Neural progenitor cell (in vitro differentiated cells): ENCODE measurements at regions not wholly inside any gene's neighbourhood (a gene's known extent, or its start where the extent isn't known, plus 50 kb on each side); places are given as distances from the start of the nearest gene placed in this dataset.

Experiments
- DNase-seq: peaks from one replicate; pipeline ENCODE4 v3.0.0-alpha.2; 2016; ENCODE audit warnings: low spot score
- H2AFZ ChIP-seq: fragments of 200-600 bp; sonication (generic); replicated peaks from 2 replicates; pipeline ENCODE4 v1.6.1; 2016; ENCODE audit warnings: antibody characterized with exemption
- H3F3A ChIP-seq: fragments of 200-600 bp; sonication (generic); 2 replicates; pipeline ENCODE4 v1.6.1; 2016; ENCODE audit warnings: antibody characterized with exemption, low read depth
- H3K27ac ChIP-seq: fragments of 200-600 bp; sonication (generic); 2 replicates; pipeline ENCODE4 v1.5.1; 2016; ENCODE audit warnings: mild to moderate bottlenecking
- H3K27me3 ChIP-seq: fragments of 200-600 bp; sonication (generic); 2 replicates; pipeline ENCODE4 v1.6.1; 2016; ENCODE audit warnings: mild to moderate bottlenecking, moderate library complexity
- H3K36me3 ChIP-seq: fragments of 200-600 bp; sonication (generic); 2 replicates; pipeline ENCODE4 v1.5.1; 2016
- H3K4me1 ChIP-seq: fragments of 200-600 bp; sonication (generic); 2 replicates; pipeline ENCODE4 v1.6.1; 2016; ENCODE audit warnings: mixed run types
- H3K4me2 ChIP-seq: fragments of 200-600 bp; sonication (generic); 2 replicates; pipeline ENCODE4 v1.6.1; 2016
- H3K4me3 ChIP-seq: fragments of 200-600 bp; sonication (generic); 2 replicates; pipeline ENCODE4 v1.5.1; 2016
- H3K79me2 ChIP-seq: fragments of 200-600 bp; sonication (generic); 2 replicates; pipeline ENCODE4 v1.6.1; 2016; ENCODE audit warnings: low read depth
- H3K9ac ChIP-seq: fragments of 200-600 bp; sonication (generic); 2 replicates; pipeline ENCODE4 v1.6.1; 2016
- H3K9me3 ChIP-seq: fragments of 200-600 bp; sonication (generic); 2 replicates; pipeline ENCODE4 v1.5.1; 2016; ENCODE audit warnings: low read depth
- H4K20me1 ChIP-seq: fragments of 200-600 bp; sonication (generic); 2 replicates; pipeline ENCODE4 v1.6.1; 2016; ENCODE audit warnings: low read depth
- H3K27ac Mint-ChIP-seq: 3 replicates; pipeline ENCODE4 v1.8.0; 2021; ENCODE audit warnings: mixed read lengths
- H3K27me3 Mint-ChIP-seq: 2 replicates; pipeline ENCODE4 v1.8.0; 2022; ENCODE audit warnings: low read depth, mild to moderate bottlenecking, inconsistent platforms, moderate library complexity, mixed read lengths; ENCODE audit not compliant: insufficient read depth
- H3K36me3 Mint-ChIP-seq: 3 replicates; pipeline ENCODE4 v1.8.0; 2021; ENCODE audit warnings: mixed read lengths
- H3K4me1 Mint-ChIP-seq: 3 replicates; pipeline ENCODE4 v1.8.0; 2021; ENCODE audit warnings: mixed read lengths
- H3K4me3 Mint-ChIP-seq: 3 replicates; pipeline ENCODE4 v1.8.0; 2021; ENCODE audit warnings: mild to moderate bottlenecking, moderate library complexity, mixed read lengths
- H3K9me3 Mint-ChIP-seq: 3 replicates; pipeline ENCODE4 v1.8.0; 2020; ENCODE audit warnings: mixed read lengths
- CTCF ChIP-seq: fragments of 200-600 bp; sonication (generic); IDR thresholded peaks from 2 replicates; pipeline ENCODE4 v1.5.1; 2017; ENCODE audit warnings: antibody characterized with exemption, mild to moderate bottlenecking
- EZH2 ChIP-seq: fragments of 200-600 bp; sonication (generic); IDR thresholded peaks from 2 replicates; pipeline ENCODE4 v1.6.1; 2017; ENCODE audit warnings: antibody characterized with exemption, mild to moderate bottlenecking, moderate library complexity
- EZH2phosphoT487 ChIP-seq: fragments of 200-600 bp; sonication (generic); IDR thresholded peaks from 2 replicates; pipeline ENCODE4 v1.6.1; 2017; ENCODE audit warnings: antibody characterized with exemption

- Histone ChIP-seq H3K4me3 (no peak overlapping the region), H3K9me3 (no peaks in the 10 kb centered on the region), H3K36me3 (no peaks in the 10 kb centered on the region), H3K9ac (no peak overlapping the region), H3K27ac (no peak overlapping the region), H3K27me3 (no peaks in the 10 kb centered on the region), H3K4me1 (no peaks in the 10 kb centered on the region), H4K20me1 (no peaks in the 10 kb centered on the region), H3K79me2 (no peaks in the 10 kb centered on the region), H3K4me2 (no peak overlapping the region), H3F3A (no peaks in the 10 kb centered on the region), H2AFZ (no peak overlapping the region)
- Mint-ChIP-seq H3K4me3 (no peak overlapping the region), H3K36me3 (no peaks in the 10 kb centered on the region), H3K9me3 (no peaks in the 10 kb centered on the region), H3K4me1 (no peaks in the 10 kb centered on the region), H3K27me3 (no peaks in the 10 kb centered on the region), H3K27ac (no peak overlapping the region)
- TF ChIP-seq EZH2: no peak
- TF ChIP-seq EZH2phosphoT487: no peak
- TF ChIP-seq CTCF: no peak
- DNase-seq: no peak
These were observed 1070.3 kb downstream of the STIM2 start for GRCh38 chr4:27930976-27931375.

GRCh38 chr4:27931584-27931983 lies 1070.9 kb downstream of the STIM2 start:
- Histone ChIP-seq H3K4me1 (no peaks in the 10 kb centered on the region), H4K20me1 (no peaks in the 10 kb centered on the region), H3K9me3 (no peaks in the 10 kb centered on the region), H3K36me3 (no peaks in the 10 kb centered on the region), H3K4me2 (no peak overlapping the region), H3K4me3 (no peak overlapping the region), H3F3A (no peaks in the 10 kb centered on the region), H3K27me3 (no peaks in the 10 kb centered on the region), H3K9ac (no peak overlapping the region), H2AFZ (no peak overlapping the region), H3K79me2 (no peaks in the 10 kb centered on the region), H3K27ac (no peak overlapping the region)
- DNase-seq: no peak
- H3K4me1 Mint-ChIP-seq: no peaks in the 10 kb centered on the region
- no peak overlapping the region for H3K4me3 Mint-ChIP-seq
- no peaks in the 10 kb centered on the region for H3K9me3 Mint-ChIP-seq
- no peaks in the 10 kb centered on the region for H3K27me3 Mint-ChIP-seq
- no peaks in the 10 kb centered on the region for H3K36me3 Mint-ChIP-seq
- TF ChIP-seq EZH2 (no peak), CTCF (no peak), EZH2phosphoT487 (no peak)
- H3K27ac Mint-ChIP-seq: no peak overlapping the region

GRCh38 chr4:27934871-27935270 lies 1074.2 kb downstream of the STIM2 start:
- Mint-ChIP-seq H3K9me3 (no peaks in the 10 kb centered on the region), H3K27ac (no peak overlapping the region), H3K4me3 (no peak overlapping the region), H3K4me1 (no peaks in the 10 kb centered on the region), H3K36me3 (no peaks in the 10 kb centered on the region), H3K27me3 (no peaks in the 10 kb centered on the region)
- Histone ChIP-seq H3K4me1 (no peaks in the 10 kb centered on the region), H4K20me1 (no peaks in the 10 kb centered on the region), H3K27me3 (no peaks in the 10 kb centered on the region), H3K27ac (no peak overlapping the region), H3K9ac (no peak overlapping the region), H3K36me3 (no peaks in the 10 kb centered on the region), H3K4me3 (no peak overlapping the region), H3K79me2 (no peaks in the 10 kb centered on the region), H2AFZ (no peak overlapping the region), H3K9me3 (no peaks in the 10 kb centered on the region), H3K4me2 (no peak overlapping the region), H3F3A (no peaks in the 10 kb centered on the region)
- TF ChIP-seq EZH2phosphoT487: no peak
- TF ChIP-seq CTCF: no peak
- no peak for TF ChIP-seq EZH2
- no peak for DNase-seq

- no peaks in the 10 kb centered on the region for H3K4me1 ChIP-seq
- H3K79me2 ChIP-seq: no peaks in the 10 kb centered on the region
- TF ChIP-seq EZH2phosphoT487 (no peak), CTCF (no peak), EZH2 (no peak)
- H3F3A ChIP-seq: no peaks in the 10 kb centered on the region
- H3K9me3 ChIP-seq: no peaks in the 10 kb centered on the region
- no peaks in the 10 kb centered on the region for H3K27me3 ChIP-seq
- Mint-ChIP-seq H3K4me3 (no peak overlapping the region), H3K9me3 (no peaks in the 10 kb centered on the region), H3K27me3 (no peaks in the 10 kb centered on the region), H3K4me1 (no peaks in the 10 kb centered on the region), H3K27ac (no peak overlapping the region), H3K36me3 (no peaks in the 10 kb centered on the region)
- H3K27ac ChIP-seq: no peak overlapping the region
- H3K36me3 ChIP-seq: no peaks in the 10 kb centered on the region
- no peak overlapping the region for H3K4me2 ChIP-seq
- H3K4me3 ChIP-seq: no peak overlapping the region
- no peak overlapping the region for H2AFZ ChIP-seq
- DNase-seq: no peak
- no peaks in the 10 kb centered on the region for H4K20me1 ChIP-seq
- no peak overlapping the region for H3K9ac ChIP-seq
These were observed 1086.2 kb downstream of the STIM2 start for GRCh38 chr4:27946799-27947198.
